Hepatic stellate cell (primary cell): ENCODE measurements at regions not wholly inside any gene's neighbourhood (a gene's known extent, or its start where the extent isn't known, plus 50 kb on each side); places are given as distances from the start of the nearest gene placed in this dataset.
A peak's percentile ranks its signal among the peaks of the same experiment; 100 is the strongest.
"Not testable (repeated sequence)": the region's sequence is repeated elsewhere in the genome, so short reads cannot be mapped to it uniquely, and the experiment has no call there.

ENCODE experiments used
- DNase-seq: peaks from one replicate; pipeline ENCODE4 v3.0.0; 2011; ENCODE audit warnings: low spot score

DNA sequence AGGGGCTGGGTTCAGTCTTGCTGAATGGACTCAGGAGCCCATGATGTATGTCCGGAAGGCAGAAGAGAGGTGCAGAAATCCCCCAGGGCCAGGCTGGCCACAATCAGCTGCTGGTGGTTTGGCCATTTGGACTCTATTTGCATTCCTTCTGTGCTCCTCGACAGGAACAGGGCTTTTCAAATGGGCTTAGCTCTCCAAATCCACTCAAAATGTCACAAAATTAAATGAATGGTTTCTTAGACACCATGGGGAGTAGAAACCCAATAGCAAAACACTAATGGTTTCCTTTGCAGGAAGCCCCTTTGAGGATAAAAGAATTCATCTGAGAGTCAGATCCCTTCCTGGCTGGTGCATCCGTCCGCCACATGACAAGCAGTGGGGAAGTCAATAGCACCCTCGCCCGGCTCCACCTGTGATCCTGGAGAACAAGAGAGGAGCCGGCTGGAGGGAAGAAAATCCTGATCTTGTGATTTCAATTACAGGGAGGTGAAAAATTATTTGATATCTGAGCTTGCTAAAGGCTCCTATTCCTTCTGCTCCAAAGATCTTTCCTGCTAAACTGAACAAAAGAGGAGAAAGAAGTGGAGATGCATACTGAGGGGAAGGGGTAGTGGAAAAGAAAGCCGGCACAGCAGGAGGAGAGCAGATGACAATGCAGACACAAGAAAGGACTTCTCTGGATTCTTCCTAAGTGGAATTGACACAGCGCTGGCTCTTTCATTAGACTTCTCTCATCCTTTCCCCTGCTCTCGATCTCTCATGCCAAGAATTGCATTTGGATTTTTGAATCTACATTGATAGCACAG is 190.7 kb downstream of the C7orf25 start:
- DNase-seq: no peak

DNA sequence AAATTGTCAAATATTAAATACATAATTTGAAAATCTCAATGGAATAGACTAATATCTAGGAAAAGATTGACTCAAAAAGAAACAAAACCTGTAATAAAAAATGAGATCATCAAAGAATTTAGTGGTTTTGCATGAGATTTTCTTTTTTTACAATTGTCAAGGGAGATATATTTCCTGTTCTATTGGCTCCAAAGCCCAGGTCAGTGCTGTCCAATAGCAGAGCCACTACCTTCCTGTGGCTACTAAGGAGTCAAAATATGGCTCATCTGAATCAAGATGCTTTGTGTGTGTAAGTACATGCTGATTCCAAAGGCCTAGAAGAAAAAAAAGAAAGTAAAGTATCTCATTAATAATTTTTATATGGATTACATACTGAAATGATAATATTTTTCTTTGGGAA is 191.9 kb downstream of the C7orf25 start:
- DNase-seq: no peak

DNA sequence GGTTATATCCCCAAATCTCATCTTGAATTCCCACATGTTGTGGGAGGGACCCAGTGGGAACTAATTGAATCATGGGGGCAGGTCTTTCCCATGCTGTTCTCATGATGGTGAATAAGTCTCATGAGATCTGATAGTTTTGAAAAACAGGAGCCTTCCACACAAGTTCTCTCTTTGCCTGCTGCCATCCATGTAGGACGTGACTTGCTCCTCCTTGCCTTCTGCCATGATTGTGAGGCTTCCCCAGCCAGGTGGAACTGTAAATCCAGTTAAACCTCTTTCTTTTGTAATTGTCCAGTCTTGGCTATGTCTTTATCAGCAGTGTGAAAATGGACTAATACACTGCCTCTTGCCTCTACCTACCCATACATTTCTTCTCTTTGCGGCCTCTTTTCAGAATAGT is 193.4 kb downstream of the C7orf25 start:
- not testable (repeated sequence) for DNase-seq

DNA sequence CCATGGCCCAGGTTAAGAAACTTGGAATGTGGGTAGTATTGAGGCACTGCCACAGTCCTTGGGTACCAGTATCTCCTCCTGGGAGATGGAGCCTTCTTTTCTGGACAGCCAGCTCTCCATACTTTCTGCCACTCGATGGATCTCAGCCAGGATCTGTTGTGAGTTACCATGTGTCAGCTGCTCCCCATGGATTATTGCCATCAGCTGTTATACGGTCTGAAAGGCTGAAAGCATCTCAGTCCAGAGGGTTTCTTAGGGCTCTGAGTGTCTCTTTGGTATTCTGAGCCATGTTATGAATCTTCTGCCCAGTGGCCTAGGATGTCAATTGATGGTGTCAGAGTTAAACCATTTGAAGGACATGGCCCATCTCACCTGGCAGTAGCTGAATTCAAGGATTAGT is 197.5 kb downstream of the C7orf25 start:
- no peak for DNase-seq

DNA sequence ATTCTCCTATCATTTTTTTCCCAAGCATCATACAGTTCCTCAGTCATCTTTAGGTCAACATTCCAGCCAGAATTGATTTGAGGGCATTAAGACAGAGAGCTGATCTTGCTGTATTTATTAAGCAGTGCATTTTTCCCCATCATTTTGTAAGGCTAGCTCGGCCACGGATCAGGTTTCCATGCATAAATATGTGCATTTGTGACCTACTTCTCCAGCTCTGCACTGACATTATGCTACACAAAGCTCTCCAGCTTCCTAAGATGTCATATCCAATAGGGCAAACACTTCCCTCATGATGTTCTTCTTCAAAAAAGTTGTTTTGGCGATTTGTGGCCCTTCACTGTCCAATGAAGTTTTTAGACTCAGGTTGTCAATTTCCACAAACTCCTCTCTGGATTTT is 202.6 kb downstream of the C7orf25 start:
- DNase-seq: no peak

DNA sequence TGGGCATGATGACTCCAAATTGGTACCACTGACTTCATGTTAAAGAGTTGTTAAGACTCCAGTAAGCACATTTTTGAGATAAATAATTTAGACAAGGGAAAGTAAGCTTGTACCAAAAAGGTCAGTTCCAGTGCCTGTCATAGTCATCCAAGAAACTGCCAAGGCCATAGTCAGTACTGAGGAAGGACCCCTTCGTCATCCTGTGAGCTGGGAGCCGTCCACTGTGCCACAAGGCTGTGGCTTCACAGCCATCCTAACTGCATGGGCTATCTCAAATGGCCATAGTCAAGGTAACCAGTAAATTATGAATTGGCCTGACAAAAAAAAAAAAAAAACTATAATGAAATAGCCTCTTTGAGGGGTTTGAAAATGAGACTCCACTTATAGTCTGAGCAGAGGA is 207.2 kb downstream of the C7orf25 start:
- no peak for DNase-seq

DNA sequence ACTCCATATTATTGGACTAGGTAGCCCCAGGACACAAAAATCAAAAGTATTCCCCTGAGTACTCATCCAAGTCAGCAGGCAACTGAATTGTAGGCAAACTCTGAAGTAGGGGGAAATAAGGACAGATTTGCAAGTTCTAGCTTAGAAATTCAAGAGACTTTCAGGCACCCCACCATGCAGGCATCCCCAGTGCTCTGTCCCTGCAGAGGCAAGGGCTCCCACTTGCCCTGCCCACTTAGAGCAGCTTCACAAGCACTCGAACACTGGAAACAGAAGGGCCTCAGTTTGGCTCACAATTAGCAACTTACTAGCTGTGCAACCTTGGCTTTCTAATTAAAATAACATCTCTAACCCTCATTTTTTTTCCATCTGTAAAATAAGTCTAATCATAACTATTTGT is 209.2 kb downstream of the C7orf25 start:
- DNase-seq: no peak

DNA sequence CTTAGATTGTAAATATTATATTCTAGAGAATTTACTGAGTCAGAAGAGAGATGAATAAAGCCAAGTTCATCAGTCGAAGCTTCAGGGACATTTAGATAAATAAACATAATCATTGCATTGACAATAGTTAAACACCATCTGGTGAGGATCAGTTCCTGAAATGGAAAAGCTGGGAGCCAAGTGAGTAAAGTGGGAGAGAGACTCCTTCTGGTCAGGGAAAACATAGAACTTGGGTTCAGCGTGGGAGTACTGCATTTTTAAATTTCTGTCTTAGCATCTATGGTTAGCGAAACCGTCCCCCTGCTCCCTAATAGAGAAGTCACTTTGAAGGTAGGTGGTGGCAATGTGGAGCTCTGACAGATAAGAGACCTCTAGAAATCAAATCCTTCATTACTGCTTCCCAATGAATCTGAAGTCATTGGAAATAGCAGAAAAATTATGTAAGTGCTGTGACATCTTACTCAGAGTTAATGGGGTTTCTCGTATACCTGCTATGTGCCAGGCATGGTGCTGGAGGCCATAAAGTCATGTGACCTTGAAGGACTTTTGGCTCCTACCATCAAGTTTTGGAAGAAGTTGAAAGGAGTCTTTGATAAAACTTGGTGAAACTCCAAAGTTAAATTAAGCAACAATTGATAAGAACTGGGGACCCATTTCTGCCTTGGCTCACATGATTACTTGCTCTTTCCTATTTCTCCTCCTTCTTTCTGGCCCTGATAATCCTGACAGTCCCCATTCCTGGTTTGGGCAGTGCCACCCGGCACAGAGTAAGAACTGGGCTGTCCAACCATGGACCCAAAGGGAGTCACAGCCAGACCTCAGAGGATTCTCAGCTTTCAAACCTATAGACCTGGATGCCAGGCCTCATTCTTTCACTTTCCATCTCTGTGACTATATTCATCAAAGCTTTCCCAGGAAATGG is 211.2 kb downstream of the C7orf25 start:
- DNase-seq: no peak

DNA sequence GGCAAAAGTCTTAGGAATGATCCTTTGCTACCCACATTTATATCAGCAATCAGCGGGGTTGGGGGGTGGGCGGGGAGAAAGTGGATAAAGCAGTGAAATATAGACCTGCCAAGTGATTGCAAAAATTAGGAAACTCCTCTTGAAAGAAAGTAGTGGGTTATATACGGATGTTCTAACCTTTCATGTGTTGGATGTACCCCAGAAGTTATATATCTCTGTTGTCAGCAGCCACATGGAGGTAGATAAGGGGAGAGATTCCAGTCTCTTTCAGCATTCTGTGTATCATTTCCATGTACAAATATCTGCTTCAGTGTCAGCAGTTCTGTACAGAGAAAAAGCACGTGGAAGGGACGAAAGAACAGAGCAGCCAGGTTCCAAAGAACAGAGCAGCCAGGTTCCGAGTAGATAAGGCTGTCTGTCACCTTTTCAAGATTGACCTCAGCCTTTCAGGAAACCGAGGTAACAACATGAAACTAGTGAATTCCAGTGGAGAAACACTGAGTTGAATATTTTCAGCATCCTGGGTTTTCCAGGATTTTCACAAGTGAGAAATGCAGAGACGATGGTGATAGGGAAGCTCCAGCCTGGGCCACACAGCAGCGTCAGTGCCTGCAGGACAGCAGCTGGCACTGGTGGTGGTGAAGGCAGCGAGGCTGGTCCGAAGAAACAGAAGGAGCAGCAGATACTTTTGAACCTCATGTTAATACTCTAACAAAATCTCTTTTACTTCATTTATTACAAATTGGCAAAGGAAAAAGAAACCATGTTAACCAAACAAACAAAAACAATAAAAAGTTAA is 212.3 kb downstream of the C7orf25 start:
- DNase-seq: no peak

DNA sequence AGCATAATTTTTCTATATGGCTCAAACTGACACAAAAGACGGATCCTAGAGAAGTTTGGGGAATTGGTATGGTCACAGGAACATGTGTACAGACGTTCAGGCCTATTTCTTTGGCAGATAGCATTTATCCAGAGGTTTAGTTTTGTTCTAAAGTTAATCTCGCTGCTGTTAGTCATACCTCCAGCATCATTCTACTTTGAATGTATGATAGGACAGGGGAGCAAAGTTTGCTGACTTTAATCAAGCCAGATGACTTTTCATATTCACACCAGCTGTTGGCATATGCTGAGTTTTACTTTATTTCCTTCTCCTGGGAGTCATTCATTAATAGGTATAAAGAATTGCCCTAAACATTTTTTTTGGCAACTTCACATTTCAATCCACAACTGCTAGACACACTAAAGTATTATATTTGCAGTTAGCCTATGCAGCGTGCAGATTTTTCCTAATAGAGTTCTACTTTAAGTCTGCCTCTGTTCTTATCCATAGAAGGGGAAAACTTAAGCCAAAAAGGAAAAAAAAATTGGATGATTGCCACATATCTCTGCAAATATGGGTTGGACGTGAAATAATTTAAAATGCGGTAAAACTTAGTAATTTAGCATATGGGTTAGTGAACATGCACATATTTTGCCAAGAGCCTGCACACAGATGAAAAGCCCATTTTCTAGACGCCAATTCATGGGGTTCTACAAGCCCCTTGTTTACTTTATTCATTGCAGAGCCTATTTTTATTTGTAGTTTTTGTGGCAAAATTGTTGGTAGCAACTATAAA is 213.1 kb downstream of the C7orf25 start:
- no peak for DNase-seq

DNA sequence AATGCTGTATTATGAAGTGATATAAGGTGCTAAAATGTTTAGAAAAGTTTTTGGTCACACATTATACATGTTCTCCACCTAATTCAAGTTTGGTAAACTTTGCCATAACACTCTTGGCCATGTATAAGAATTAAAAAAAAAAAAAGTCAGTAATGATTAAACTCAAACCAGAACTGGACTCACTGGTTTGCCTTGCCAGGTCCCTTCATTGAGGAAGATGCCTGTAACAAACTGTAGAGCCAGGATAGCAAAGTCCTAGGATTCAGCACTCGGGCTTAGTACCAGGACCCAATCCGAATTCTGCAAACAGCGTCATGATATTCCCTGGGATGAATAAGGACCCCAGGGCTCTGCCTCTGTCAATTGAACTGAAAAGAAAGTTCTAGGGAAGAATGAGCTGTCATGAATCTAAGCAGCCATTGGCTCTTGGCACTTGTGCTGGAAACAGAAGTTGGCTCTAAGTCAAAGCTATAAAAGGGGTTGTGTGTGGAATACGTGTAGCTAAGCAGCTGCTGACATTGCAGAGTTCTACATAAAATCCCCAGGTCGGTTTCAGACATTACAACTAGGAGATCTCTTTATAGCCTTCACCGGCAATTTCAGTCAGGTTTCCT is 216.9 kb downstream of the C7orf25 start:
- no peak for DNase-seq

DNA sequence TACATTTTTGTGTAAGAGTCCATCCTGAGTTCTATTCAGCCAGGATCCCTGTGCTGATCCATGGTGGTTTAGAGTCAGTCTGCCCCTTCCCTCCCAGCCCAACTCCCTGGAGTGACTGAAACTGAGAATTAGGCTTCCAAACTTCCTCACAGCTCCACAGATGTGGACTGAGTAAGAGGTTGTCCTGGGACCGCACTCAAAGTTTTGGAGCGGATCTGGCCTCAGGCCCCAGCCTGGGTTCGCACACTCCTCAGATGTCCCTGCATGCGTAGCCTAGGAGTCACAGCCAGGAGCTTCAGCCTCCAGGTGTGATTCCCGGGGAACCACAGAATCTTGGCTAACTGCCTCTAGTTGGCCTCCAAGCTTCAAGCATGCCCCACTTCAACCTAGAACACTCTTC is 218.1 kb downstream of the C7orf25 start:
- DNase-seq: no peak

DNA sequence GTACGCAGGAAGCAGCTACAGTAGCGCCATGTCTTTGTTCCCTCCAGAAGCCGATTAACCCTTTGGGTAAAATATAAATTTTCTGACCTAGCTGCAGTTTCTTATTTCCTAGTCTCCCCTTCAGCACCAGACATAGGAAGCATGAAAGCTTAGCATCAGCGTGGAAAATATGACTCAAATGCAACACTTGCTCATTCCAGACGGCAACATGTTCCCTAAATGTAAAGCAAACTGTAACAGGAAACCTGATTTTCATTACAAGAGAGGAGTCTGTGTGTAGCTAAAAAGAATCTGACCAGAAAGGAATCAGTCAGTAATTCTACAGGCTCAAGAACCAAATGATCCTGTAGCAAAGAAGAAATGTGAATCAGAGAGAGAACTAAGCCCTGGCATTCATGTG is 219.2 kb downstream of the C7orf25 start:
- DNase-seq: no peak

DNA sequence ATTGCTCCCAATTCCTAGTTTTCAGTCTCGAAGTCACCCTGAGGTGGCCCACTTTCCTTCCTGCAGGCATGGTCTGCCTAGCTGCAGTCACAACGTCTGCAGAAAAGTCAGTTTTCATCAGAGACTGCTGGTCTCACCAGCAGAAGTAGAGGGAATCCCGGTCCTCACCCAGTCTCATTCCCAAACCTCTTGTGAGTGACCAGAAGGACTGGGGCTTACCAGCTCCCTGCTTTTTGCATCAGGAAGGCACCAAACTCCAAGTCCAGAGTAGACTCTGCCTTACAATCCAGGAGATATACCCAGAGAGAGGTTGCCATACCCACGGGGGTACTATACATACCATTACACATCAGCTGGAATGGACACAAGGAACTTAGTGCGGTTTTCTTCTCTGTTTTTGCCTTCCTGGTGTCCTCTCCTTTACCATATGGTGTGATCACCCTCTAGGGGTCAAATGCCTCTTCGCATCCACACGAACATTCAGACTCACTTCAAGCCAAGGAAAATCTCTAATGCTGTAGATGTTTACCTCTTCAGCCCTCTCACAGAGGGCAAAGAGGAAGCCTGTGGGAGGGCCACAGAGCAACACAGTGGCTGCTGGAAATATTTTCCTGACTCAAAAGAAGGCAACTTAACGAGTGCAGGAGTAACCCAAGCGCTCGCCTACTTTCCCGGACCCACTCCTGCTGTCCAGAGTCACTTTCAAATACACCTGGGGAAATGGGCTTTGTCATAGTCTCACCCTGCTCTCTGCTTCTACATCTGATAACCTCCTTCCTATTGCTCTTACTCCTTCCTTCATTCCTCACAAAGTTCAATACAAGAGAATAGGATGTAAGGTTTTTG is 220.9 kb downstream of the C7orf25 start:
- DNase-seq: peak; percentile 7

DNA sequence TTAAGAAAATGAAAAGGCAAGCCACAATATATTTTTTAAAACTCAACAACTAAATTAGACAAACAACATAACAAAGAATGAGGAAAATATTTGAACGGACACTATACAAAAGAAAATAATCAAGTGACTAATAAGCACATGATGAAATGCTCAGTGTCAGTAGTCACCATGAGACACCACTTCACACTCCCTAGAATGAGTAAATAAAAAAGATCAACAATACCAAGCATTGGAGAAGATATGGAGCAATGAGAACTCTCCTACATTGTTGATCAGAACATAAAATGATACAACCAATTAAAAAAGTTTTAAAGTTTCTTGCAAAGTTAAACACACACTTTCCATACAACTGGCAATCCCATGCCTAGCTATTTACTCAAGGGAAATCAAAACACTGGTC is 222.2 kb downstream of the C7orf25 start:
- DNase-seq: no peak

DNA sequence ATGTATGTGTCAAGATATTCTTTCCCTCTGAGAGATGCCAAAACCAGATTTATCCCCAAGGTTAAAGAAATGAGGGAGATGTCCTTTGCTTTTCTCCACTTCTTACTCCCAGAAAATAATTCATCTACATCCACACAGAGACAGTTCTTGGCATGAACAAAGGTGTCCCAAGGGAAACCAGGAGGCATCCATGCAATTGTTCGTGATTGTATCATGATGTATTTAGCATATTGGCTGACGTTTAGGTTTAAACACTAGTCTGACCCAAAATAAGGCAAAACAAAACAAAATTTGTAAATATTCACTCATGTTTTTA is 223.9 kb downstream of the C7orf25 start:
- no peak for DNase-seq

DNA sequence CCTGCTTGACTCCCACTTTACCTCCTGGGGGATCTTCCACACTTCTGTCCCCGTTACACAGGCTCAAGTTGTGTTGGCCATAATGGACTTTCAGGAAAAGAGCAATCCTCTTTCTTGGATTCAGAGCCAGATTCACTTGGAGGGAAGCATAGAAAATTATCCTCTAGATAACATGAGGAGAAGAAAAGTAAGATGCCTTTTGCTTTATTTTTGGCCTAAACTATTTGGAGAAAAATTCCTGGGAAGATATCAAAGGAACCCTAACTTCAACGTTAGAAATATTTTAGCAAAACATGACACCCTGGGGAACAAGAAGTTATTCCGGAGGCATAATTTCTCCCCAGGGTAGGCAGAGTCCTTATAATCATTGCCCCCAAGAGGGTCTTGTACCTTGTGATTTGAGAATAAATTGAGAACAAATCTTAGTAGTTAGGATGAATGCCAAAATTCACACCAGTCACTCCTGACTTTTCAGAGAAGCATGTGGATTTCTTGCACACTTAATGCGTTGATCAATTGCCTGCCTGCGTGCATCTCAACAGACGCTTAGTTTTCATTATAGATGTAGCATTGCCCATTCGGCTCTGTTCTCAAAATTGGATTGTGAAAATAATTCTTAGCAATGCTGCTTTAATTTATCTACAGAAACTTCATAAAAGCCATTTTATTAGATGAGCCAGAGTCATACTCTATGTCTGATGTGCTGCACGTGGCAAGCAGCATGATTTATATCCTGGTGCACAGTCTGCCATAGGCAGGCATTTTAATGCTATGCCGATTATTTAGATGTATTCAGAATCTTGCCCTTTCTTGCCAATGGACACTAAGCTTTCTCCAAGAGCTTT is 224.4 kb downstream of the C7orf25 start:
- DNase-seq: no peak

DNA sequence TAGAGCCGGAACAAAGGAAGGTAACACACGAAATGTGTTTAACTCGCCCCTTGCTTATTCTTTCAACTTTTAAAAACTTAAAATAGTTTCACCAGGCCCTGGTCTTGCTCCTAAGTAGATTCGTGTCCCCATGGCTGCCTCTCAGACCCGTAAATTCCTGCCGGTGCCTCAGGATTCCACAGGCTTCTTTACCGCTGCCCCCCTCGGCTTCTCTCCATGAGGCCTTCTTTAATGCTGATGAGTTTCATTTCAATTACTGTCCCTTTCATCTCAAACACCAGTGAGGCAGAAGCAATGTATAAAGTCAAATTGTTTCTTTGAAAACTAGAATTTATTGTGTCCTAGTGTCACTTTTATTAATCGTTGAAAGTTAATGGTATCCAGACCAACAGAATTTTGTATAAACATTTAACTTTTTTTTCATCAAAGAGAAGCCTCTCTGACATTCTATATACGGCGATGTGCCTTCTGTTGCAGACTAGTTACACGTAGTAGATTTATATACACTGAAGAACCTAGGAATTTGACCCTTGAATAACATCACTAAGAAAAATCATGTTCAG is 225.2 kb downstream of the C7orf25 start:
- no peak for DNase-seq

DNA sequence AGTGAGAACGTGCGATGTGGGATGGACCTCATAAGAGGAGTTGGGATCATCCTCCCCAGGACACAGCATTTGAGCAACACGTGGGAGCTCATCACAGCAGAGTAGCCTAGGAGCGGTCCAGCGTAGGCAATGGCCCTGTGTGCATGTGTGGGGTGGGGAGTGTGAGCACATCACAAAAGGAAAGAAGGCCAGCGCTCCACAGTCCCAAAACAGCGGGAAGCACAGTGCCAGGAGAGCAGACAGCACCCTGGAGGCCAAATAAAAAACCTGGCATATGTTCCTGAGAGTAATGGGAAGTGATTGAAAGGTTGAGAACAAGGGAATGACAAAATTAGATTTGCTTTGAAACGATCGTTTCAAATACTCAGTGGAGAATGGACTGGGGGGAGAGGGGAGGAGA is 226.0 kb downstream of the C7orf25 start:
- DNase-seq: no peak
